HUES64 (cell line): ENCODE measurements at regions not wholly inside any gene's neighbourhood (a gene's known extent, or its start where the extent isn't known, plus 50 kb on each side); places are given as distances from the start of the nearest gene placed in this dataset.

Experiments used
- H3K27ac ChIP-seq: 2 replicates; pipeline ENCODE4 v1.7.0; 2013; ENCODE audit warnings: low read depth, low read length, inconsistent platforms
- H3K27me3 ChIP-seq: 2 replicates; pipeline ENCODE4 v1.6.1; 2013; ENCODE audit warnings: mild to moderate bottlenecking, low read length; ENCODE audit not compliant: insufficient read depth
- H3K36me3 ChIP-seq: 2 replicates; pipeline ENCODE4 v1.6.1; 2013; ENCODE audit warnings: mild to moderate bottlenecking, low read length; ENCODE audit not compliant: insufficient read depth
- H3K4me1 ChIP-seq: 2 replicates; pipeline ENCODE4 v1.6.1; 2013; ENCODE audit warnings: mild to moderate bottlenecking, low read length, moderate library complexity; ENCODE audit not compliant: insufficient read depth
- H3K4me3 ChIP-seq: 2 replicates; pipeline ENCODE4 v1.5.1; 2013; ENCODE audit warnings: mild to moderate bottlenecking, low read length, moderate library complexity
- H3K9ac ChIP-seq: 2 replicates; pipeline ENCODE4 v1.6.1; 2013; ENCODE audit warnings: mild to moderate bottlenecking, low read depth, low read length
- H3K9me3 ChIP-seq: 2 replicates; pipeline ENCODE4 v1.6.1; 2013; ENCODE audit warnings: low read depth, low read length; ENCODE audit not compliant: insufficient read depth
- WGBS: fragments of 150-250, 120-280 bp; methylation state at CpG from one replicate; pipeline ENCODE4 v1.1.7; 2013; ENCODE audit warnings: missing lambda C conversion rate; 5-methylcytosine and 5-hydroxymethylcytosine counted together

- Histone ChIP-seq H3K9ac (no peak overlapping the region), H3K9me3 (no peaks in the 10 kb centered on the region), H3K27me3 (no peaks in the 10 kb centered on the region), H3K4me1 (no peaks in the 10 kb centered on the region), H3K4me3 (no peak overlapping the region), H3K36me3 (no peaks in the 10 kb centered on the region), H3K27ac (no peak overlapping the region)
Measured at GRCh38 chr12:87836190-87836589, 193.0 kb downstream of the C12orf50 start.

GRCh38 chr12:87828382-87828973, 200.7 kb downstream of the C12orf50 start:
- Histone ChIP-seq H3K9me3 (no peaks in the 10 kb centered on the region), H3K4me3 (no peak overlapping the region), H3K36me3 (no peaks in the 10 kb centered on the region), H3K27me3 (no peaks in the 10 kb centered on the region), H3K9ac (no peak overlapping the region), H3K4me1 (no peaks in the 10 kb centered on the region), H3K27ac (no peak overlapping the region)
- 97% methylated on average over 6 of the region's 6 CpGs for WGBS

- H3K27me3 ChIP-seq: no peaks in the 10 kb centered on the region
- no peaks in the 10 kb centered on the region for H3K36me3 ChIP-seq
- 85% methylated on average over 2 of the region's 2 CpGs for WGBS
- no peak overlapping the region for H3K4me3 ChIP-seq
- H3K9ac ChIP-seq: no peak overlapping the region
- H3K27ac ChIP-seq: no peak overlapping the region
- H3K4me1 ChIP-seq: no peaks in the 10 kb centered on the region
- no peaks in the 10 kb centered on the region for H3K9me3 ChIP-seq
Measured at GRCh38 chr12:87827638-87828264, 201.4 kb downstream of the C12orf50 start.

- WGBS: no CpG with 5 or more reads among the region's 1 CpG
- no peaks in the 10 kb centered on the region for H3K9me3 ChIP-seq
- no peaks in the 10 kb centered on the region for H3K36me3 ChIP-seq
- no peaks in the 10 kb centered on the region; the same call in 1 of the 2 replicates for H3K4me1 ChIP-seq
- H3K27ac ChIP-seq: no peak overlapping the region
- no peak overlapping the region for H3K4me3 ChIP-seq
- H3K9ac ChIP-seq: no peak overlapping the region
- no peaks in the 10 kb centered on the region for H3K27me3 ChIP-seq
Measured at GRCh38 chr12:87822923-87823322, 206.3 kb downstream of the C12orf50 start.

GRCh38 chr12:87820524-87821202, 208.5 kb downstream of the C12orf50 start:
- Histone ChIP-seq H3K9me3 (no peaks in the 10 kb centered on the region), H3K27ac (no peak overlapping the region), H3K9ac (no peak overlapping the region), H3K4me3 (no peak overlapping the region), H3K27me3 (no peaks in the 10 kb centered on the region), H3K4me1 (no peaks in the 10 kb centered on the region; the same call in 1 of the 2 replicates), H3K36me3 (no peaks in the 10 kb centered on the region)
- WGBS: 78% methylated on average over 5 of the region's 6 CpGs

- H3K4me3 ChIP-seq: no peak overlapping the region
- H3K4me1 ChIP-seq: no peaks in the 10 kb centered on the region; the same call in 1 of the 2 replicates
- H3K36me3 ChIP-seq: no peaks in the 10 kb centered on the region
- H3K9ac ChIP-seq: no peak overlapping the region
- no peaks in the 10 kb centered on the region for H3K27me3 ChIP-seq
- no peaks in the 10 kb centered on the region for H3K9me3 ChIP-seq
- no peak overlapping the region for H3K27ac ChIP-seq
Measured at GRCh38 chr12:87818441-87818840, 210.8 kb downstream of the C12orf50 start.

- Histone ChIP-seq H3K4me1 (no peaks in the 10 kb centered on the region; the same call in 1 of the 2 replicates), H3K27me3 (no peaks in the 10 kb centered on the region), H3K9me3 (no peaks in the 10 kb centered on the region), H3K4me3 (no peak overlapping the region), H3K36me3 (no peaks in the 10 kb centered on the region), H3K9ac (no peak overlapping the region), H3K27ac (no peak overlapping the region)
- WGBS: 98% methylated on average over 5 of the region's 6 CpGs
Measured at GRCh38 chr12:87815771-87816585, 213.2 kb downstream of the C12orf50 start.

- H3K4me1 ChIP-seq: no peaks in the 10 kb centered on the region
Measured at GRCh38 chr12:87814625-87815024, 214.6 kb downstream of the C12orf50 start.

GRCh38 chr12:87813476-87814234, 215.5 kb downstream of the C12orf50 start:
- H3K9ac ChIP-seq: no peak overlapping the region
- no peak overlapping the region for H3K4me3 ChIP-seq
- H3K4me1 ChIP-seq: no peaks in the 10 kb centered on the region
- no peak overlapping the region for H3K27ac ChIP-seq
- H3K27me3 ChIP-seq: no peaks in the 10 kb centered on the region
- no peaks in the 10 kb centered on the region for H3K36me3 ChIP-seq
- H3K9me3 ChIP-seq: no peaks in the 10 kb centered on the region

More at GRCh38 chr12:87814625-87815024, 214.6 kb downstream of the C12orf50 start:
- Histone ChIP-seq H3K9ac (no peak overlapping the region), H3K27me3 (no peaks in the 10 kb centered on the region), H3K4me3 (no peak overlapping the region), H3K9me3 (no peaks in the 10 kb centered on the region), H3K36me3 (no peaks in the 10 kb centered on the region), H3K27ac (no peak overlapping the region)
- WGBS: 95% methylated on average over 2 of the region's 2 CpGs

- Histone ChIP-seq H3K27me3 (no peaks in the 10 kb centered on the region), H3K27ac (no peak overlapping the region), H3K4me1 (no peaks in the 10 kb centered on the region), H3K4me3 (no peak overlapping the region), H3K36me3 (no peaks in the 10 kb centered on the region), H3K9ac (no peak overlapping the region), H3K9me3 (no peaks in the 10 kb centered on the region)
- no CpG with 5 or more reads among the region's 2 CpGs for WGBS
Measured at GRCh38 chr12:87812681-87813080, 216.5 kb downstream of the C12orf50 start.
